Epithelial cell of proximal tubule (primary cell): ENCODE measurements at regions not wholly inside any gene's neighbourhood (a gene's known extent, or its start where the extent isn't known, plus 50 kb on each side); places are given as distances from the start of the nearest gene placed in this dataset.

ENCODE experiments used
- DNase-seq: peaks from one replicate; pipeline ENCODE4 v3.0.0-alpha.2; 2011; ENCODE audit warnings: low read depth
- H3K4me3 ChIP-seq: 2 replicates; pipeline ENCODE4 v1.5.1; 2011; ENCODE audit warnings: low read depth, mild to moderate bottlenecking, low read length
- CTCF ChIP-seq: conservative IDR thresholded peaks from 2 replicates; pipeline ENCODE4 v1.5.1; 2012; ENCODE audit warnings: low read depth, mild to moderate bottlenecking, low read length

- TF ChIP-seq CTCF, result no peak
- DNase-seq, result no peak
- no peak overlapping the region for H3K4me3 ChIP-seq
These were observed 400.3 kb upstream of the CNTNAP5 start for GRCh38 chr2:123624816-123625215.

- no peak for TF ChIP-seq CTCF
- no peak overlapping the region for H3K4me3 ChIP-seq
These were observed 388.9 kb upstream of the CNTNAP5 start for GRCh38 chr2:123636232-123636631.

GRCh38 chr2:123640685-123641335 lies 384.3 kb upstream of the CNTNAP5 start:
- H3K4me3 ChIP-seq, result no peak overlapping the region
- no peak for DNase-seq
- TF ChIP-seq CTCF, result no peak

More at GRCh38 chr2:123636232-123636631, 388.9 kb upstream of the CNTNAP5 start:
- DNase-seq, result no peak

- TF ChIP-seq CTCF, result no peak
- H3K4me3 ChIP-seq, result no peak overlapping the region
- DNase-seq, result no peak
These were observed 381.0 kb upstream of the CNTNAP5 start for GRCh38 chr2:123644053-123644452.

- H3K4me3 ChIP-seq, result no peak overlapping the region
- no peak for TF ChIP-seq CTCF
- no peak for DNase-seq
These were observed 377.1 kb upstream of the CNTNAP5 start for GRCh38 chr2:123648016-123648415.

- no peak for TF ChIP-seq CTCF
- DNase-seq, result no peak
These were observed 376.1 kb upstream of the CNTNAP5 start for GRCh38 chr2:123648956-123649355.

GRCh38 chr2:123651151-123651550 lies 373.9 kb upstream of the CNTNAP5 start:
- TF ChIP-seq CTCF, result no peak
- no peak for DNase-seq
- no peak overlapping the region for H3K4me3 ChIP-seq

More at GRCh38 chr2:123648956-123649355, 376.1 kb upstream of the CNTNAP5 start:
- H3K4me3 ChIP-seq, result no peak overlapping the region
